ENCODE measurements at regions not wholly inside any gene's neighbourhood (a gene's known extent, or its start where the extent isn't known, plus 50 kb on each side); places are given as distances from the start of the nearest gene placed in this dataset.

- peaks cover 3% of the 10 kb centered on the region for H3K27me3 Mint-ChIP-seq (ENCODE audit: insufficient read depth)
- H3K4me3 ChIP-seq (ENCODE audit: low read length): no peak overlapping the region
- H3K27ac ChIP-seq (ENCODE audit: low read depth, low read length): no peak overlapping the region
- peaks cover 13% of the 10 kb centered on the region for H3K4me1 Mint-ChIP-seq
- peak; percentile 57 for DNase-seq
- H3K36me3 ChIP-seq (ENCODE audit: control insufficient read depth, insufficient read depth, low read length): no peaks in the 10 kb centered on the region
- H3K4me1 ChIP-seq (ENCODE audit: control insufficient read depth, insufficient read depth, low read length): peaks cover 6% of the 10 kb centered on the region
- no peak for TF ChIP-seq CTCF (conservative IDR thresholded peaks at IDR 0.05)
- H3K36me3 Mint-ChIP-seq (ENCODE audit: low read depth): no peaks in the 10 kb centered on the region
- H3K27me3 ChIP-seq (ENCODE audit: control insufficient read depth, insufficient read depth, low read length, poor library complexity, severe bottlenecking): no peaks in the 10 kb centered on the region
- H3K9ac ChIP-seq (ENCODE audit: extremely low read depth, low read length, poor library complexity, severe bottlenecking): no peak overlapping the region
- H3K27ac Mint-ChIP-seq: no peak overlapping the region
- H3K4me3 Mint-ChIP-seq: no peak overlapping the region
- H3K9me3 ChIP-seq (ENCODE audit: control insufficient read depth, low read length): no peaks in the 10 kb centered on the region
- no peaks in the 10 kb centered on the region for H3K9me3 Mint-ChIP-seq
- 69 to 79% methylated on average over 3 to 6 of the region's 8 CpGs for WGBS, 2 experiments (ENCODE audit: insufficient coverage in 1 of 2, insufficient read length in 1 of 2)
Measured at GRCh38 chr1:57605933-57606332, 182.1 kb upstream of the DAB1 start.

GRCh38 chr1:57603696-57604095 is 179.8 kb upstream of the DAB1 start:
- Mint-ChIP-seq H3K27me3 (ENCODE audit: insufficient read depth) (peaks cover 16% of the 10 kb centered on the region), H3K4me1 (peaks cover 34% of the 10 kb centered on the region), H3K36me3 (ENCODE audit: low read depth) (no peaks in the 10 kb centered on the region), H3K4me3 (no peak overlapping the region), H3K9me3 (no peaks in the 10 kb centered on the region), H3K27ac (no peak overlapping the region)
- Histone ChIP-seq H3K4me1 (ENCODE audit: control insufficient read depth, insufficient read depth, low read length) (peaks cover 9% of the 10 kb centered on the region), H3K4me3 (ENCODE audit: low read length) (no peak overlapping the region), H3K27ac (ENCODE audit: low read depth, low read length) (no peak overlapping the region), H3K27me3 (ENCODE audit: control insufficient read depth, insufficient read depth, low read length, poor library complexity, severe bottlenecking) (peaks cover 7% of the 10 kb centered on the region), H3K9me3 (ENCODE audit: control insufficient read depth, low read length) (no peaks in the 10 kb centered on the region), H3K36me3 (ENCODE audit: control insufficient read depth, insufficient read depth, low read length) (no peaks in the 10 kb centered on the region), H3K9ac (ENCODE audit: extremely low read depth, low read length, poor library complexity, severe bottlenecking) (no peak overlapping the region)
- WGBS, 2 experiments (ENCODE audit: insufficient coverage in 1 of 2, insufficient read length in 1 of 2): 88 to 90% methylated on average over 5 to 6 of the region's 6 CpGs
- no peak for TF ChIP-seq CTCF (conservative IDR thresholded peaks at IDR 0.05)
- peak; percentile 34 for DNase-seq

GRCh38 chr1:57600424-57600823 is 176.6 kb upstream of the DAB1 start:
- peak; percentile 90 for DNase-seq
- Mint-ChIP-seq H3K27ac (no peak overlapping the region), H3K4me3 (no peak overlapping the region), H3K9me3 (no peaks in the 10 kb centered on the region), H3K36me3 (ENCODE audit: low read depth) (no peaks in the 10 kb centered on the region), H3K27me3 (ENCODE audit: insufficient read depth) (peaks cover 27% of the 10 kb centered on the region), H3K4me1 (peaks cover 60% of the 10 kb centered on the region)
- H3K9ac ChIP-seq (ENCODE audit: extremely low read depth, low read length, poor library complexity, severe bottlenecking): no peak overlapping the region
- 6% methylated on average over 3 of the region's 3 CpGs; no CpG with 5 or more reads in 1 of the 2 experiments for WGBS, 2 experiments (ENCODE audit: insufficient coverage in 1 of 2, insufficient read length in 1 of 2)
- H3K4me1 ChIP-seq (ENCODE audit: control insufficient read depth, insufficient read depth, low read length): peaks cover 21% of the 10 kb centered on the region
- no peak overlapping the region for H3K4me3 ChIP-seq (ENCODE audit: low read length)
- no peak overlapping the region for H3K27ac ChIP-seq (ENCODE audit: low read depth, low read length)
- TF ChIP-seq CTCF (conservative IDR thresholded peaks at IDR 0.05): no peak
- no peaks in the 10 kb centered on the region for H3K36me3 ChIP-seq (ENCODE audit: control insufficient read depth, insufficient read depth, low read length)
- H3K9me3 ChIP-seq (ENCODE audit: control insufficient read depth, low read length): no peaks in the 10 kb centered on the region
- peaks cover 7% of the 10 kb centered on the region for H3K27me3 ChIP-seq (ENCODE audit: control insufficient read depth, insufficient read depth, low read length, poor library complexity, severe bottlenecking)
